GM12865 (cell line): ENCODE measurements at regions not wholly inside any gene's neighbourhood (a gene's known extent, or its start where the extent isn't known, plus 50 kb on each side); places are given as distances from the start of the nearest gene placed in this dataset.

ENCODE experiments used
- DNase-seq: peaks from one replicate; pipeline ENCODE4 v3.0.0; 2010; ENCODE audit warnings: low read depth
- H3K4me3 ChIP-seq: 2 replicates; pipeline ENCODE4 v1.5.1; 2011; ENCODE audit warnings: mild to moderate bottlenecking, low read depth, low read length, control low read depth
- TF ChIP-seq, protein P1 (sequence below): IDR thresholded peaks from 2 replicates; pipeline ENCODE4 v1.5.1; 2011; ENCODE audit warnings: low read length, control low read depth, low read depth, inconsistent platforms; ENCODE audit not compliant: insufficient read depth; ENCODE audit errors: missing control alignments

DNA sequence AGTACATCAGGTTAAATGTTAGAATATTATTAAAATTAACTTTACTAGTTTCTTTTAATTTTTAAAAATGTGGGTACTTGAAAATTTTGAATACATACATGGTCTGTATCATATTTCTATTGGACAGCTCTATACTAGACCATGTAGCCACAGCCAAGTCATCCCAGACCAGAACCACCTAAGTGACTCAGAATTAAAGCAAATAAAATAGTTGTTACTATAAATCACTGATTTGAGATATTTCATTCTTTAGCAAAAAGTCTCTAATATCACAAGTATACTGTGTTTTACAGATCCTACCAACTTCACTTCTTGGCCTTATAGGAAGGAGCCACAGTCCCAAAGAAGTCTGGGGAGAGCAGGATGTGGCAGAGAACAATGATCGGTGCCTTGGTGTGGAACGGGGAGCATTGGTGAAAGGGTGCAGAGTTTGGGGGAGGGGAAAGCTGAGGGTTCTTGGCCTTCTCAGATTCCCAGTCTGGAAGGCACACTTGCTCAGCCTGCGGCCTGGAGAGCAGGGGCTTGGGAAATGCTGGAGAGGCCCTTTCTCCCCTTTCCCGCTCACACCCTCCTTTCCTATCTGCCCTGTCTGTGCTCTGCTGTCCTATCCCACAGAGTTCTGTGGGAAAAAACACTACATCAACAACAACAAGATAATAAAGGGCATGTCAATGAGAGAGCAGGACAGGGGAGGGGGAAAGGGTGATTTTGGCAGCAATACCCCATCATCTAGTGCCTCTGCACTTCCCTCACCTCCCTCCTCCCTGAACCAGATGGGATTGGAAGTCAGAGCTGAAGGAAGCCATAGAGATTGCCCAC is 122.1 kb downstream of the NGF start:
- no peak for DNase-seq
- TF ChIP-seq, protein P1, sequence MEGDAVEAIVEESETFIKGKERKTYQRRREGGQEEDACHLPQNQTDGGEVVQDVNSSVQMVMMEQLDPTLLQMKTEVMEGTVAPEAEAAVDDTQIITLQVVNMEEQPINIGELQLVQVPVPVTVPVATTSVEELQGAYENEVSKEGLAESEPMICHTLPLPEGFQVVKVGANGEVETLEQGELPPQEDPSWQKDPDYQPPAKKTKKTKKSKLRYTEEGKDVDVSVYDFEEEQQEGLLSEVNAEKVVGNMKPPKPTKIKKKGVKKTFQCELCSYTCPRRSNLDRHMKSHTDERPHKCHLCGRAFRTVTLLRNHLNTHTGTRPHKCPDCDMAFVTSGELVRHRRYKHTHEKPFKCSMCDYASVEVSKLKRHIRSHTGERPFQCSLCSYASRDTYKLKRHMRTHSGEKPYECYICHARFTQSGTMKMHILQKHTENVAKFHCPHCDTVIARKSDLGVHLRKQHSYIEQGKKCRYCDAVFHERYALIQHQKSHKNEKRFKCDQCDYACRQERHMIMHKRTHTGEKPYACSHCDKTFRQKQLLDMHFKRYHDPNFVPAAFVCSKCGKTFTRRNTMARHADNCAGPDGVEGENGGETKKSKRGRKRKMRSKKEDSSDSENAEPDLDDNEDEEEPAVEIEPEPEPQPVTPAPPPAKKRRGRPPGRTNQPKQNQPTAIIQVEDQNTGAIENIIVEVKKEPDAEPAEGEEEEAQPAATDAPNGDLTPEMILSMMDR = no peak
- H3K4me3 ChIP-seq = no peak overlapping the region

DNA sequence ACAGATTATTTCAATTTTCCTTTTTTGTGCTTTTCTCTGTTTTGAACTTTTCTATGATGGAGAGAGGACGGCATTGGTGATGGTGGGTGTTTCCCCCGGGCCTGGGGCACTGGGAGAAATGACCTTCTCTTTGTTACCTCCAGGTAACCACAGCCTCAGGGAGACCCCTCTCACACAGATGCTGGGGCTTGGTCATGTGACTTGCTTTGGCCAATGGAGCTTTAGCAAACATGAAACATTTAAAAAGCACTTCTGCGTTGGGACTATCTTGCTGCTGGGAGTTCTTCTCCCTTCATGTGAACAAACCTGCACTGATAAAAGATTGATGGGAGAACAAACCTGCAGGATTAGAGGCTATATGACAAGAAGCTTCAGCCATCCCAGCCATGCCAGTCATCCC is 122.9 kb downstream of the NGF start:
- TF ChIP-seq, protein P1 = no peak
- DNase-seq = no peak
- H3K4me3 ChIP-seq = no peak overlapping the region

DNA sequence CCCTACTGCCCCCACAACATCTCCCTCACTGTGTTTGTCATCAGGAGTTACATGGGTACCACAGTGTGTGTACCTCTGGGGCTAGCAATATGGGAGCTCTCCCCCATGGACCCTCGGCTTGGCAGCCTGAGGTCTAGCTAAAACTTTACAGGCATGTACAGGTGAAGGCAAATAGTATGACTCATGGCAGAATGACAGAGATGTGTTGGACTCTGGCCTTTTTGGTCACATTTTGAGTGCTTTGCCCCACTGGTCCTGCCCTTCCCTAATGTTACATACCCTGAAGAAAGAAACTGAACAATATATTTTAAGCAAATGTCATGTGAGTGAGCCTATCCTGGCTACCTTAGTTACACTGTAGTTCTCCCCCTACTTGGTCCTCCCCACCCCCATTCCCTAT is 124.0 kb downstream of the NGF start:
- TF ChIP-seq, protein P1 = no peak
- no peak for DNase-seq
- H3K4me3 ChIP-seq = no peak overlapping the region

DNA sequence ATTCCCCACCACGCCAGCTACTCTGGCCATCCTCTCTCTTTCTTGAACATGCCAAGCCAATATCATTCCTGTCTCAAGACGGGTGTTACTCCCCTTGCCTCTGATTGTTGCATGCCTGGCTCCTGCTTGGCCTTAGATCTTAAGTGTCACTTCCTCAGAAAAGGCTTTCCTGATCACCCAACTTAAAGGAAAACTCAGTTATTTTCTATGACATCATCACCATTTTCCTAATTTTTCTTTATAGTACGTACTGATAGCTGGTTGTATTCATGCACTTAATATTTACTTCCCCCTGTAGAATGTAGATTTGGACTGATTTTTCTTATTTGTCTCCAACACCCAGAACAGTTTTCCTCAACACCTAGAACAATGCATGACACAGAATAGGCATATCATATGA is 123.8 kb upstream of the TSPAN2 start:
- H3K4me3 ChIP-seq = no peak overlapping the region
- DNase-seq = no peak
- TF ChIP-seq, protein P1 = no peak

DNA sequence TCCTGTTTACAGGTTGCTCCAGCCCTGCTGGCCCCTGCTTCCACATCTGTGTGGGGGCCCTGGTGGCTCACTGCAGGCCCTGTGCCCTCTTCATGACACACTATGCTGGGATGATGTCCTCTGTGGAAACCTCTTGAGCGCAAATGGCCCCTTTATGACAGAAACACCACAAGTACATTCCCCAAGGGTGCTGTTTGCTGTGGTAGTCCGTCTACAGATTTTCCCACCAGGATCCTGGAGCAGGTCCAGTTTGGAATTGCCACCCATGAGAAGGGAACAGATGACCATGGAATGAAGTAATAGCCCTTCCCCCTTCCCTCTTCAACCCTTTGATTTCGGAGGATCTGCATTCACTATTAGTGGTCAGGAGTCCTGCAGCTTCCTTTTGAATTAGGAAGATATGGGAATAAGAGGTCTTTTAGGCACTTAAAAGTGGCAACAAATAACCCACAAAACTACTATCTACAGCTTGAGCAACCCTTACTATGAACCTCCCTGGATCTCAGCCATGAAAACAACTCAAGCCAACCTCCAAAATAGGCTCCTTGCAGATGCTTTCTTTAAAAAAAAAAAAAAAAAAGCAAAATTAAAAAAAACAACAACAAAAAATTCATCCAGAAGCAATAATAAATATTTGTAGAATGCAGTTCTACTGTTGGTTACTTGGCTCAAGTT is 121.9 kb upstream of the TSPAN2 start:
- no peak overlapping the region for H3K4me3 ChIP-seq
- DNase-seq = no peak
- TF ChIP-seq, protein P1 = no peak

DNA sequence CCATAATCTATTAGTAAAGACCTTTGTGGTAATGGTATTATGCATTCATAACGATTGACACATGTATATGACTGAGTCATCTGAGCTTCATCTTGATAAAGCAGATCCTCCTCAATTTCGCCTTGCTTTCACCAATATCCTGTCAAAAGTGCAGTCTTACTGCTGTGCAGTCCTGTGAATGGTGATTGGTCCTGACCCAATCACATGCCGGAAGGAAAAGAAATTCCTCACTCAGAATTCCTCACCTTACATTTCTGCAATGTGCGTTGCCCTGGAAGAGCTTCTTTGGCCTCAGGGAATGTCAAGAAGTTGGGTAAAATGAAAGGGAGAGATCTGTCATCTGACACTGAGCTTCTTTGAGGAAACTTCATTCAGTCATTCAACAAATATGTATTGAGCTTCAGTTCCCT is 121.0 kb upstream of the TSPAN2 start:
- TF ChIP-seq, protein P1 = no peak
- DNase-seq = no peak
- H3K4me3 ChIP-seq = no peak overlapping the region
